ENCODE measurements at regions not wholly inside any gene's neighbourhood (a gene's known extent, or its start where the extent isn't known, plus 50 kb on each side); places are given as distances from the start of the nearest gene placed in this dataset.

- TF ChIP-seq BACH2 (CRISPR knock-in tag; IDR thresholded peaks at IDR 0.05; ENCODE audit: borderline replicate concordance): no peak
- no peak for TF ChIP-seq ZFP3 (CRISPR knock-in tag; IDR thresholded peaks at IDR 0.05)
- TF ChIP-seq PATZ1 (CRISPR knock-in tag; IDR thresholded peaks at IDR 0.05; ENCODE audit: borderline replicate concordance): no peak
- TF ChIP-seq ZFP30 (CRISPR knock-in tag; IDR thresholded peaks at IDR 0.05): no peak
- TF ChIP-seq ISL1 (CRISPR knock-in tag; IDR thresholded peaks at IDR 0.05): no peak
- no peak for TF ChIP-seq CSDC2 (CRISPR knock-in tag; IDR thresholded peaks at IDR 0.05)
- TF ChIP-seq ZNF8 (CRISPR knock-in tag; IDR thresholded peaks at IDR 0.05): no peak
- no peak for TF ChIP-seq CSRNP3 (CRISPR knock-in tag; IDR thresholded peaks at IDR 0.05)
- no peak for TF ChIP-seq ARNTL (CRISPR knock-in tag; IDR thresholded peaks at IDR 0.05; ENCODE audit: borderline replicate concordance, low read depth)
- TF ChIP-seq ZNF565 (CRISPR knock-in tag; conservative IDR thresholded peaks at IDR 0.05; ENCODE audit: low read depth): no peak
- TF ChIP-seq ZNF70 (CRISPR knock-in tag; IDR thresholded peaks at IDR 0.05): no peak
- no peak for TF ChIP-seq TSHZ2 (CRISPR knock-in tag; IDR thresholded peaks at IDR 0.05)
- TF ChIP-seq OSR1 (CRISPR knock-in tag; IDR thresholded peaks at IDR 0.05): no peak
These were observed 172.8 kb downstream of the MATN1 start for GRCh38 chr1:30550365-30551220.
